CD4-positive, alpha-beta T cell (primary cell): ENCODE measurements at regions not wholly inside any gene's neighbourhood (a gene's known extent, or its start where the extent isn't known, plus 50 kb on each side); places are given as distances from the start of the nearest gene placed in this dataset.
A peak's percentile ranks its signal among the peaks of the same experiment; 100 is the strongest.

Experiments used
- ATAC-seq: fragments of 200-7000 bp; cut with Tn5 transposase; one replicate; pipeline ENCODE4 v1.10.0; 2022; ENCODE audit warnings: mild to moderate bottlenecking; ENCODE audit not compliant: poor library complexity
- CTCF ChIA-PET: fragments of 350-600 bp; sonication (Branson Sonifier 250); formaldehyde crosslinking; loops from one replicate; lab custom pipeline; 2021; ENCODE audit warnings: antibody characterized with exemption, inconsistent platforms; lab: Charles Lee
- POLR2A ChIA-PET: fragments of 350-600 bp; sonication (Branson Sonifier 250); formaldehyde crosslinking; loops from one replicate; lab custom pipeline; 2021; ENCODE audit warnings: antibody characterized with exemption, inconsistent platforms; lab: Charles Lee
- DNase-seq, 14 experiments: peaks; one replicate each; pipeline ENCODE4 v3.0.0-alpha.2; 2013 to 2020; ENCODE audit warnings: mixed read lengths in 2 of 14
- H3K27ac ChIP-seq, 2 donors: one replicate each; pipeline versions ENCODE4 v1.5.1 to v1.7.0; 2013; ENCODE audit warnings: low read length in 2 of 2, low read depth in 1 of 2, mild to moderate bottlenecking in 1 of 2
- H3K27me3 ChIP-seq, 2 experiments: 1 replicate in 1 of 2; 2 replicates in 1 of 2; pipeline versions ENCODE4 v1.6.1 to v1.7.0; 2013; ENCODE audit warnings: low read length in 2 of 2, control low read depth in 1 of 2, mild to moderate bottlenecking in 1 of 2, moderate library complexity in 1 of 2; ENCODE audit not compliant: insufficient read depth in 2 of 2, control insufficient read depth in 1 of 2
- H3K36me3 ChIP-seq: one replicate; pipeline ENCODE4 v1.6.1; 2013; ENCODE audit warnings: low read length, control low read depth; ENCODE audit not compliant: insufficient read depth
- H3K4me1 ChIP-seq: one replicate; pipeline ENCODE4 v1.6.1; 2013; ENCODE audit warnings: low read length, control low read depth; ENCODE audit not compliant: insufficient read depth
- H3K4me3 ChIP-seq: one replicate; pipeline ENCODE4 v1.5.1; 2013; ENCODE audit warnings: mild to moderate bottlenecking, low read length, moderate library complexity
- H3K9me3 ChIP-seq, 2 experiments: 1 replicate in 1 of 2; 2 replicates in 1 of 2; pipeline versions ENCODE4 v1.6.1 to v1.7.0; 2013; ENCODE audit warnings: low read length in 2 of 2, mild to moderate bottlenecking in 2 of 2, control low read depth in 1 of 2, moderate library complexity in 1 of 2; ENCODE audit not compliant: control insufficient read depth in 1 of 2, insufficient read depth in 1 of 2
- H3K27ac Mint-ChIP-seq: one replicate; pipeline ENCODE4 v1.8.0; 2020; ENCODE audit warnings: mixed read lengths
- H3K27me3 Mint-ChIP-seq: one replicate; pipeline ENCODE4 v1.8.0; 2021; ENCODE audit warnings: mixed read lengths
- H3K36me3 Mint-ChIP-seq: one replicate; pipeline ENCODE4 v1.8.0; 2021; ENCODE audit warnings: low read depth, mixed read lengths
- H3K4me1 Mint-ChIP-seq: one replicate; pipeline ENCODE4 v1.8.0; 2021; ENCODE audit warnings: low read depth, mixed read lengths
- H3K4me3 Mint-ChIP-seq: one replicate; pipeline ENCODE4 v1.8.0; 2020; ENCODE audit warnings: mild to moderate bottlenecking, mixed read lengths
- H3K9me3 Mint-ChIP-seq: one replicate; pipeline ENCODE4 v1.8.0; 2020; ENCODE audit warnings: mixed read lengths
- intact Hi-C, 2 experiments: fragments of 100-400 bp; cut with DNase I in 1 of 2; cut with micrococcal nuclease in 1 of 2; formaldehyde crosslinking; loops; one replicate each; pipeline versions ENCODE4 v1.15.1 to v1.9.0; 2023 to 2025; cut with DNase I, micrococcal nuclease
- TF ChIP-seq, protein P1 (sequence below): fragments of 200-600 bp; IDR thresholded peaks from one replicate; pipeline ENCODE4 v1.8.0; 2022; ENCODE audit warnings: antibody characterized with exemption, mild to moderate bottlenecking

GRCh38 chr19:30699871-30700280 lies 327.7 kb downstream of the ZNF536 start:
- H3K4me3 ChIP-seq = no peak overlapping the region
- TF ChIP-seq, protein P1, sequence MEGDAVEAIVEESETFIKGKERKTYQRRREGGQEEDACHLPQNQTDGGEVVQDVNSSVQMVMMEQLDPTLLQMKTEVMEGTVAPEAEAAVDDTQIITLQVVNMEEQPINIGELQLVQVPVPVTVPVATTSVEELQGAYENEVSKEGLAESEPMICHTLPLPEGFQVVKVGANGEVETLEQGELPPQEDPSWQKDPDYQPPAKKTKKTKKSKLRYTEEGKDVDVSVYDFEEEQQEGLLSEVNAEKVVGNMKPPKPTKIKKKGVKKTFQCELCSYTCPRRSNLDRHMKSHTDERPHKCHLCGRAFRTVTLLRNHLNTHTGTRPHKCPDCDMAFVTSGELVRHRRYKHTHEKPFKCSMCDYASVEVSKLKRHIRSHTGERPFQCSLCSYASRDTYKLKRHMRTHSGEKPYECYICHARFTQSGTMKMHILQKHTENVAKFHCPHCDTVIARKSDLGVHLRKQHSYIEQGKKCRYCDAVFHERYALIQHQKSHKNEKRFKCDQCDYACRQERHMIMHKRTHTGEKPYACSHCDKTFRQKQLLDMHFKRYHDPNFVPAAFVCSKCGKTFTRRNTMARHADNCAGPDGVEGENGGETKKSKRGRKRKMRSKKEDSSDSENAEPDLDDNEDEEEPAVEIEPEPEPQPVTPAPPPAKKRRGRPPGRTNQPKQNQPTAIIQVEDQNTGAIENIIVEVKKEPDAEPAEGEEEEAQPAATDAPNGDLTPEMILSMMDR = no peak
- no peaks in the 10 kb centered on the region for H3K9me3 ChIP-seq
- peaks cover 3% of the 10 kb centered on the region for H3K4me1 ChIP-seq
- ATAC-seq = no peak
- Mint-ChIP-seq H3K4me3 (no peak overlapping the region), H3K27me3 (peaks cover 34% of the 10 kb centered on the region), H3K36me3 (no peaks in the 10 kb centered on the region), H3K27ac (no peak overlapping the region), H3K9me3 (no peaks in the 10 kb centered on the region), H3K4me1 (no peaks in the 10 kb centered on the region)
- no peak overlapping the region for H3K27ac ChIP-seq
- no peaks in the 10 kb centered on the region for H3K27me3 ChIP-seq
- DNase-seq = no peak
- ChIA-PET CTCF (no interaction called here), POLR2A (no interaction called here)
- H3K36me3 ChIP-seq = no peaks in the 10 kb centered on the region
- intact Hi-C loops = no loop called here

GRCh38 chr19:30696514-30696913 lies 324.3 kb downstream of the ZNF536 start:
- H3K27ac Mint-ChIP-seq = no peak overlapping the region
- peak in 1 of 14 experiments; percentile 9 for DNase-seq
- CTCF ChIA-PET = no interaction called here

DNA sequence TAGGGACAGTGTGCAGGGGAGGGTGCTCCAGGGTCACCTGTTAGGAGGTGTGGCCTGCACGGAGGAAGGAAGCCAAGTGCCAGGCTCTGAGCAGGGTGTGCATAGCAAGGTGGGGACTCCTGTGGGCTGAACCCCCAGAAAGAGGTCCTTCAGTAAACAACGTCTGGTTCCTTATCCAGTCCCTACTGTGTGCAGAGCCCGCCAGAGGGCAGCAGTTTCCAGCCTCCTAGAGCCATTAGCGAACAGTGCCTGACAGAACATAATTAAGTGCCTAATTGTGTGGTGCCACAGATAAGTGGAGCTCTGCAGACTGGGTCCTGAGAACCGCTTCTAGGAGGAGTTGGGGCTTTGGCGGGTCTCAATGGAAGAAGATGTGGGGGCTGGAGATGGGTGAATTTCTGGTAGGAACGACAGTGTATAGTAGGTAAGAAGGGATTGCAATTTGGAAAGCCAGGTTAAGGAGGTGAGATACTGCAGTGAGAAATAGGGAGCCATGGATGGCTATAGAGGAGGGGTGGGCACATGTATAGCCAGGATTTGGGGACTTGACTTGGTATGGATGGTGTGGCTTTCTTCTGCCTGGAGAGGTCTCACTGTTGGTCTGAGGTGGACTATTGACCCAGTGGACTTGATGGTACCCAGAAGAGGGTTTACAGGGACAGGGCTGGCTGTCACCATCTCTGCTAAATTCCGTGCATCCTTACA lies 323.1 kb downstream of the ZNF536 start:
- no peaks in the 10 kb centered on the region for H3K36me3 Mint-ChIP-seq
- ATAC-seq (no peak), DNase-seq (no peak)
- no peak overlapping the region for H3K4me3 ChIP-seq
- H3K27ac ChIP-seq = no peak overlapping the region
- H3K27me3 Mint-ChIP-seq = peaks cover 64% of the 10 kb centered on the region
- no peaks in the 10 kb centered on the region for H3K9me3 ChIP-seq
- peaks cover 15 to 22% of the 10 kb centered on the region in 2 experiments for H3K27me3 ChIP-seq
- H3K36me3 ChIP-seq = no peaks in the 10 kb centered on the region
- ChIA-PET POLR2A (no interaction called here), CTCF (no interaction called here)
- H3K4me3 Mint-ChIP-seq = no peak overlapping the region
- H3K9me3 Mint-ChIP-seq = no peaks in the 10 kb centered on the region
- H3K4me1 ChIP-seq = peaks cover 5% of the 10 kb centered on the region
- intact Hi-C loops = no loop called here
- peaks cover 13% of the 10 kb centered on the region for H3K4me1 Mint-ChIP-seq
- no peak overlapping the region for H3K27ac Mint-ChIP-seq
- TF ChIP-seq, protein P1 = no peak

More at GRCh38 chr19:30696514-30696913, 324.3 kb downstream of the ZNF536 start:
- TF ChIP-seq, protein P1 = no peak
- no peaks in the 10 kb centered on the region for H3K36me3 Mint-ChIP-seq
- POLR2A ChIA-PET = no interaction called here
- H3K4me3 Mint-ChIP-seq = no peak overlapping the region
- ATAC-seq = no peak
- peaks cover 53% of the 10 kb centered on the region for H3K27me3 Mint-ChIP-seq
- no peak overlapping the region for H3K4me3 ChIP-seq
- H3K4me1 Mint-ChIP-seq = peaks cover 13% of the 10 kb centered on the region
- no peaks in the 10 kb centered on the region for H3K9me3 Mint-ChIP-seq
- peaks cover 7 to 14% of the 10 kb centered on the region in 2 experiments for H3K27me3 ChIP-seq
- no peaks in the 10 kb centered on the region for H3K9me3 ChIP-seq
- intact Hi-C loops = no loop called here
- no peak overlapping the region for H3K27ac ChIP-seq
- peaks cover 5% of the 10 kb centered on the region for H3K4me1 ChIP-seq
- no peaks in the 10 kb centered on the region for H3K36me3 ChIP-seq
